GM19238 (cell line): ENCODE measurements at regions not wholly inside any gene's neighbourhood (a gene's known extent, or its start where the extent isn't known, plus 50 kb on each side); places are given as distances from the start of the nearest gene placed in this dataset.
"Not testable (repeated sequence)": the region's sequence is repeated elsewhere in the genome, so short reads cannot be mapped to it uniquely, and the experiment has no call there.

Source experiments
- DNase-seq: peaks from one replicate; pipeline ENCODE4 v3.0.0; 2011; ENCODE audit warnings: low spot score; ENCODE audit not compliant: insufficient read length

DNA sequence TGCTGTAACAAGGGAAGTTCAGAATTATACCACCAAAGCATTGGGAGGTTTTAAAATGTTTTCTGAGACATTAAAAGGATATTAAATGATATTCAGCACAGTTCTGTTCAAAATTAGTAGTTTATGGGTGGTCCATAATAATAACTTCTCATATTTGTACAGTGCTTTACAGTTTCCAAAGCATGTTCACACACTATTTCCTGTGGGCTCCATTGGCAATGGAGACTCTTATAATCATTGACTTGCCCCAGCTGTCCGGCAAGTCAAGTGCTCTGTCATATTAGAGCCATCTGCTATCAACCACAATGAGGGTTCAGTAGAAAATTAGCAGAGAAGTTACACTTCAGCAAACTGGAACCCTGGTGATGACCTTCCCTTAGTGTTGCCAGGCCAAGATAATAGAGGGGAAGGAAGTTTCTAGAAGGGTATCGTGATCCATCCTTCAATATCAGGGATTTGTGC, 526.6 kb upstream of the CCDC196 start:
- no peak for DNase-seq

DNA sequence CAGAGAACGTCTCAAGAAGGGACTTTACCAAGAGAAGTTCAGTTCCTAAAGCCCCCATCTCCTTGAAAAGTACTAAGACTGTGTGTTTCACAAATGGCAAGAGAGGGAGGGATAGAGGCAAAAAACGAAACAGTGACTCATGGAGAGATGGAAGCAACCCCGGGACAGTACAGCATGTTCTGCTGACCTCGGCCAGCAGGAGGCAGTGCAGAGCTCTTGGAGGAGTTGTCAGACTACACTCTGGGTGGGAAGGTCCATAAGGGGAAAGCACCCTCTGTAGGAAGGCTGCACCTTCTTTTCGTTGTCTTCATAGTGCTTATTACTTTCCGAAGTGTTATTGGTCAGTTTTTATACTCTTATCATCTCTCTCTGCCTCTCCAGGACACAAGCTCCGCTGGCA, 525.2 kb upstream of the CCDC196 start:
- DNase-seq: peak; percentile 20

DNA sequence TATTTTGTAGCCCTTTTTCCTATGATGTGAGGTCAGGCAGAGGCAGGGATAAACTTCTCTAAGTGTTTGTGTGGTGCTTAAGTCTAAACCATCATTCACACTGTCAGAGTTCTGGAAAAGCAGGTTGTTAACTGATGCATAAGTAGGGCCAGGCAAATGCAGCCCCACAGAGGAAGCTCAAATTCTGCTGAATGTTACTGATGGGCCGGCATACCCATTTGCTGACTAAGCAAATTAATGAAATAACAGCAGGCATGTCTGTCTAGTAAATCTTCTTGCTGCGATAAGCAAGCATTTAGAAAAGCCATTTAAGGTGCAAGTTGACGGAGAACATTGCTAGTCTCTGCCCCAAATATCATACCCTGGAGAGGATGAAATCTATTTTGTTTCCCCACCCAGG, 523.2 kb upstream of the CCDC196 start:
- DNase-seq: no peak

DNA sequence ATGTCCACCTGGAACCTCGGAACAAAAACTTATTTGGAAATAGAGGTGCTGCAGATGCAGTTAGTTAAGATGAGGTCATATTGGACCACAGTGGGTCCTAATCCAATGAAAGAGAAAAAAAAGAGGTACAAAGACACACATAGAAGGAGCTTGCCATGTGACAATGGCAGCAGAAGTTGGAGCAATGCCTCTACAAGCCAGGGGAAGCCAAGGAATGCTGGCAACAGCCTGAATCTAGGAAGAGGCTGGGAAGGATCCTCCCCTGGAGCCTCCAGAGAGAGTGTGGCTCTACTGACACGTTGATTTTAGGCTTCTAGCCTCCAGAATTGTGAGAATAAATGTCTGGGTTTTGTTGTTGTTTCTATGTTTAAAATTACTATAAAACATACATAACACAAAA, 521.8 kb upstream of the CCDC196 start:
- no peak for DNase-seq

DNA sequence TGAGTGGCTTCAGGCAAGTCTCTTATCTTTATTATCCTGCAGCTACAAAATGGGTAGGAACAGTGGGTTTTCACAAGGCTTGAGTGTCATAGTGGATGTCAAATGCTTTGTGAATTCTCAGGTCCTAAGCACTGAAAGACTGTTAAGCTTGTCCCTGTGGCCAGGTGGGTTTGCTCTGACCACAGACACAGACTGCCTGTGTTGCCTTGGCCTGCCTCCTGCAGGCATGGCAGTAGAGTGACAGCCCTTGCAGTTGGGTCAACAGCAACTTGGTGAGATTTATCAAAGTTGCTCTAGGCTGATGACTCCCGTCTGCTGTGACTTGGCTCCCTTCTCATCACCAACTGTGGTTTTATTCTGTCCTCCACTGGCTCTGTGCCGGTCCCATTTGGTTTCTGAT, 520.0 kb upstream of the CCDC196 start:
- DNase-seq: no peak

DNA sequence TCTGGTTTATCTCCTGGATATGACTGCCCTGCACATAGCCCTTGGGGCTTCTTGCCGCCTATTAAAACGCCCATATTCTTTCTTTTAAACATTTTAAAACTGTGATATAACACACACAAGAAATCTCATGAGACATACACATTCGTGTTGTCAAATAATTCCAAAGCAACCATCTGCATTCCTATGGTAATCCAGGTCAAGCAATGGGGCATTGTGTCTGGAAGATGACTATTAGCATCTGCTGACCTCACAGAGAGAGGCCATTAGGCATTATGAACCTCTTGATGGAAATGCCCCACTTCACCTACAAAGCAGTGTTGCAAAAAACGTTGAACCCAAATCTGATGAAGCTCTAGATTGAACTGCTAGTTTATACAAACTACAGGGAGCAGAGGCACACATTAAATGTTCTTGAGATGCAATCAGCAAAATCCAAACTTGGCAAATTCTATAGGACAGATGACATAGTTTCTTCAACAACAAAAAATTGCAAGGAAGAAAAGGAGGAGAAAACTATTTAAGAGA, 513.8 kb upstream of the CCDC196 start:
- no peak for DNase-seq

DNA sequence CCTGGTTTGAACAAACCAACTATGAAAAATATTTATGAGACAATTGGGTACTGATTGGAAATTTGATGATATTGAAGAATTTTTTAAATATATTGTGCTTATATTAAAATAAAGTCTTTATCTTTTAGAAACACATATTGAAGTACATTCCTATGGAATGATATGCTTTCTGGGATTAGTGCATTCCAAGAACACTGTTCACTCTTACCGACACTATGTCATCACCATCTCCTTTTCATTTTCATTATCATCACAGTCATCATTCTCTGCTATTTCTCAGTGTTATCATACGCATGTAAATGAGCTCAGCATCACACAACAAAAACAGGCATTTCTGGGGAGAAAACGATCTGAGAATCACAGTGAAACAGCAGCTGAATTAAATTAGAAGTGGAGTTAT, 513.3 kb upstream of the CCDC196 start:
- DNase-seq: no peak

DNA sequence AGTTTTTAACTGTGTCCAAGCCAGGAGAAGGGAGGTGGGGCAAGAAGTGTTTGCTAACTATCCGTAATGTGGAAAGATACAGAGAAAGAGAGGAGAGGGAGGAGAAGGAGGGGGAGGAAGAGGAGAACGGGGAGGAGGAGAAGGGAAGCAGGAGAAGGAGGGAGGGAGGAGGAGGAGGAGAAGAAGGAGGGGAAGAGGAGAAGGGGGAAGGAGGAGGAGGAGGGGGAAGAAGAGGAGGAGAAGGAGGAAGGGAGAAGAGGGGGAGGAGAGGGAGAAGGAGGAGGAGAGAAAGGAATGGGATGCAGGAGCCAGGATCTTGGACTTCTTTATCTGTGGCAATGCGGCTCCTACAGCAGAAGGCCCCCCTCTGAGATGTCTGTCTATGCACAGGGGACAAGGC, 510.3 kb upstream of the CCDC196 start:
- DNase-seq: no peak

DNA sequence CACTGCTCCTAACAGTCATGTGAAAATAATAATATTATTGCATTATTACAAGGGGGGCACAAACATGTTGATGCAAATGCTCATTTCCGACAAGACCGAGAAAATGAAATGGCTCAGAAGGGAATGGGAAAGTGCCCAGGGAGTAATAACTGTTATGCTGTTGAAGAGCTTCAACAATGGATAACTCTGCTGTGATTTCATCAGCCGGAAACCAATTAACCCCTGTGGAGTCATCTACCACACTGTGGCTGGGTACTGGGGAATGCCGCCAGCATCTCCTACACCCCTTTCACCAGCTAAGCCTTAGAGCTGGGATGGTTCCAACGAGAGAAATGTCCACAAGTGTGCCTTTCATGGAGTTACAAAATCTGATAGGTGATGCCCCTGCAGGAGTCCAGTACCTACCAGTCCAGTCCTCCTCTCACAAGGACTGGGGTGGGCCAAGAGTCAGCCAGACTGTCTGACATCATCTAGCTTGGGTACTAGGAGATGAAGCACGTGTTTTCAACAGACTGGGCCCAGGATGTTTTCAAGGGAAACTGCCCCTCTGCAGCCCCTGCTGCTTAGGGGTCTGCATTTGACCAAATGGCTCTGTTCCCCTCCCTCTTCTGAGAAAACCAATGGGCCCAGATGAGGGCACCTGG, 509.3 kb upstream of the CCDC196 start:
- no peak for DNase-seq

DNA sequence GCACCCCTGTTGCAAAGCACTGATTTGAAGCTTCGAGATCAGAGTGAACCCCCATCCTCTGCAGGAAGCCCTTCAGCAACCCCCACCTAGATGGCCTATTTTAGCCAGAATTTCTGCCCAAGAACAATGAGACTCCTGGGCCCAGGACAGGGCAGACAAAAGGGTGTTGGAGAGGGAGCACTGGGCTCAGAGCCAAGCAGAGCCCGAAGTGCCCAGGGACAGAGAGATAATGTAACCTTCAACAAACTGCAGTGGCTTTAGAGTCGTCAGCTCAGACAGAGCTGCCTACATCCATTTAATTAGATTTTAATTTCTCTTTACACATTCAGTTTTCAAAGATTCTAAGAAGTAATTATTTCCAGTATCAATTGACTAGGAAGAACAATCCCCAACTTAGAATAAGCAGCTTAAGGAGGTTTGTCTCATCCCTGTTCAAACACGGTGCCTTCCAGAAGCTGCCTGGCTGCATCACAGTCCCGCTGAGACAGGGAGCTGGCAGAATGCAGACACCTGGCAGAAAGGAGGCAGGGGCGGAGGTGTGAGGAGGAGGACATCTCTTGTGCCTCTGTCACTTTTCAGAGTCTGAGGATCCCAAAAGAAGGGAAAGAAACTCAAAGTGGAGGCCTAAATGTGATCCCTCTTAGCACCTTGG, 504.9 kb upstream of the CCDC196 start:
- DNase-seq: no peak

DNA sequence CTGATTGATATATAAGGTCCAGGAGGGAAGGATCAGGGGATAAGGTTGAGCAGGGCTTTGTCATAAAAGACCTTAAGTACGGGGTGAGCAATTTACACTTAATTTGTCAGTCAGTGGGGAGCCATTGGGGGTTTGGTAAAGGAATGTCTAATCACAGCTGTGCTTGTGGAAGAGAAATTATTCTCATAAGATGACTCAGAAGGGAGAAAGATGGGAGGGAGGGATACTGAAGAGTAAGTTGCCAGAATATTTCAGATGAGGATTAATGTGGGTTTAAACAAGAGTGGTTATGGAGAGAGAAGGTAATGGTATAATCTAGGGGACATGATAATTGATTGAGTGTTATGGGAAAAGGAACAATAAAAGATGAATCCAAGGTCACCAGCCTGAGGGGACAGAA, 500.1 kb upstream of the CCDC196 start:
- DNase-seq: no peak

DNA sequence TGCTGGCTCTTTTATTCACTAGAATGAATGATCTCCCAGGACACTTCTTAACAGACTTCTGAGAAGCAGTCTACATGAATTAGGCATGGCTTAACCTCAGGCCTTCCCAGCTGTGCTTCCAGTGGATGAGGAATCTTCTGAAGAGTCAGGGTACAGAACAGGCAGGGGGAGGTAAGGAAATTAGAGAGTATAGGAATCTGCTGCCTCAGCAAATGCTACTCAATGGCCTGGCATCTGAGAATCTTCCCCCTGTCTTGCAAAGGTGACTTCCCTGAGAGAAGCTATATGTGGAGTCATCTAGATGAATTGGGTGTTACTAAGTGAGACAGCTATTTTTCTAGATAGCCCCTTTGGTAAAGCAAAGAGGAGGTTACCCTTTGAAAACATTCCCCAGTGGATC, 496.2 kb upstream of the CCDC196 start:
- DNase-seq: no peak

DNA sequence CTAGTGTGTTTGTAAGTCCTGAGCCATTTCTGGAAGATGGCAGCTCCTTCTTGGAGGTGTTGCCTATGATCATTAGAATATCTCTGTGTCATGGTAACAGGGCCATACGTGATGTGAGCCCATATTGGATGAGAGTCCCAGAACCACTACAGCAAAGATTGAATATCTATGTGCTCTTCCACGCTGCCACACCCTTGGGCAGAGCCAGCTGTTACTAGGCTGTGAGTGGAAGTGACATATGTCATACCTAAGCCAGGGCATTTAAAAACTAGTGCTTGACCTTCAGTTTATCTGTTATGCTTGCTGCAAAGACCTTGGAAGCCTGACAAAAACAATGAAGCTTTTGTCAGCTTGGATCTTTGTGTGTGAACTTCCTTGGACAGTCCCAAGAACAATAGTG, 495.1 kb upstream of the CCDC196 start:
- no peak for DNase-seq

DNA sequence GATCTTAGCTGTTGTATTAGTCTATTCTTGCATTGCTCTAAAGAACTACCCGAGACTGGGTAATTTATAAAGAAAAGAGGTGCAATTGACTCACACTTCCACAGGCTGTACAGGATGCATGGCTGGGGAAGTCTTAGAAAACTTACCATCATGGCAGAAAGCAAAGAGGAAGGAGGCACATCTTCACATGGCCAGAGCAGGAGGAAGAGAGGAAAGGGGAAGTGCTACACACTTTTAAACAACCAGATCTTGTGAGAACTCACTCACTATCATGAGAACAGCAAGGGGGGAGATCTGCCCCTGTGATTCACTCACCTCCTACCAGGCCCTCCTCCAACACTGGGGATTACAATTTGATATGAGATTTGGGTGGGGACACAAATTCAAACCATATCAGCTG, 494.2 kb upstream of the CCDC196 start:
- DNase-seq: not testable (repeated sequence)

DNA sequence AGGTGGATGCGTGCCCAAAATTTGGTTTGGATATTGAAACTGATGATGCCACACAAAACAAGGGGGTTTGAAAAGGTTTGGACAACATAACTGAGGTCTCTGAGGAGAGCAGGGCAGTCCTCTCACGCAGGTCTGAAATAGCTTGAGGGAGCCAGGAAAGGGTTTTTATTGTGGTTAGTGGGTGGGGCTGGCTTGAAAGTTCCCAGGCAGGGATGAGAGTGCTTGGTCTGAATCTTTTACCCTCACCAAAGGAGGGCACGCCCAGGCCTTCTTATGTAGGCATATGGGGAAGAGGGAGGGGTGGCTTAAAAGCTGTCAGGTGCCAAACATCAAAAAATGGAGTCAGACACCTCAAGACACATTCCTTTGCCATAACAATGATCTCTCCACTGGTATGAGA, 493.1 kb upstream of the CCDC196 start:
- no peak for DNase-seq

DNA sequence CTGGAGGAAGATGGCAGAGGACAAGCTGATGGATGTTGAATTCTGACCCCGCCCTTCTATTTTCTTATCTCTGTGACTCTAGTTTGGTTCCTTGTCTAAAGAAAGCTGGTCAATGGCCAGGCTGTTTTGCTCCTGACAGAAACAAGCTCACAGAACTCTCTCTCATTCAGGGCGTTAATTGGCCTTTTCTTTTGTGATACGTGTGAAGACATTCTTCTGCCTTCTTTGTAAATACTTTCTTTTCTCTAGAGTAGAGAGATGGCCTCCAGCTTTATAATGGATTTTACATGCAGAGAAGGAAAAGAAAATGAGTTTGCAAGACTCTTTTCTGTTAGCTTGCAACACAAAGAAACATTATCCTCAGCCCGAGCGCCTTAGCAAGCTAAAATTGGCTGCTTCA, 492.2 kb upstream of the CCDC196 start:
- DNase-seq: no peak

DNA sequence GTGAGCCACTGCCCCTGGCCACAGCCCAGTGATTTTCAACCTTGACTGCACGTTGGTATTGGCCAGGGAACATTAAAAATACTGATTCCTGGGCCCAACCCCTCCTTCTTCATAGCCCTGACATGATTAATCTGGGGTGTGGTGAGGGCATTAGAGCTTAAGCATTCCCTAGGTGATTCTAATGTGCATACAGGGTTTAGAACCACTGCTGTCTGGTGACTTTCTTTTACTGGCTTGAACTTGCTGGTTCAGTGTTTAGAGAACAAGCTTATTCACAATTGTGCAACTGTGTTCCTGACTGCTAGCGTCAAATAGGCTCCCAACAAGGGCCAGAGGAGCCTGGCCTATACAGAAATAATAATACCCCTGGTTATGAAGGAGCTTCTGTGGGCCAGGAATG, 488.8 kb upstream of the CCDC196 start:
- no peak for DNase-seq

DNA sequence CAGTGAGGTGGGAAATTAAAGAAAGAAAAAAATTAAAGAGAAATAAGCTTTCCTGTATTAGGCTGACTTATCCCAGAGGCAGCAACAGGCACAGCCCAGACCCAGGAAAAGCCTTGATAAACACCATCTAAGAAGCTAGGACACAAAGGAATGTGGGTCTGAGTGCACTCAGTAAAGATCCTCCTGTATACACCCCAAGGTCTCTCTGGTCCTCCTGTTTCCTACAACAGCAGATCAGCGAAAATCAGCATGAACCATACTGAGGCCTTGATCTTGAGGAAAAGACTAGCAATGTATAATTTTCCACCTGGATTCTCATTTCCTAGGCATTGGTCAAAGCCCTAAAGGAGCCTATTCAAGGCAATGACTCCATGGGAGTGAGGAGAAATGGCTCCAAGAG, 486.3 kb upstream of the CCDC196 start:
- DNase-seq: no peak

DNA sequence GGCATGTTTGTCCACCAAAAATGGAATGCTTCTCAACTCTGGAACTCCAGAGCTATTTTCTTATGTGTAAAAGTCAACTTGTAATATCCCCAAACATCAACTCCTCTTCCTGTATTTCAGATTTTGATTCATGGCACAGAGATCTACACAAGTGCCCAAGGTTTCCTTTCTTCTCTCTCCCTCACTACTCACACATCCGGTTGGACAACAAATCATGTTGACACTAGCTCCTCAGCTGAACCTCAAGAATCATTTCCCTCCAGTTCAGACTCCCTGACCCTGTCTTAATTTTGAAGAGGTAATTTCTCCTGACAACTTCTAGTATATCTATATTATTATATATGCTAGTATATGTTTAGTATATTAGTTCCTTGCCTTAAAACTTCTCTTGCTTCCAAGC, 485.4 kb upstream of the CCDC196 start:
- no peak for DNase-seq

DNA sequence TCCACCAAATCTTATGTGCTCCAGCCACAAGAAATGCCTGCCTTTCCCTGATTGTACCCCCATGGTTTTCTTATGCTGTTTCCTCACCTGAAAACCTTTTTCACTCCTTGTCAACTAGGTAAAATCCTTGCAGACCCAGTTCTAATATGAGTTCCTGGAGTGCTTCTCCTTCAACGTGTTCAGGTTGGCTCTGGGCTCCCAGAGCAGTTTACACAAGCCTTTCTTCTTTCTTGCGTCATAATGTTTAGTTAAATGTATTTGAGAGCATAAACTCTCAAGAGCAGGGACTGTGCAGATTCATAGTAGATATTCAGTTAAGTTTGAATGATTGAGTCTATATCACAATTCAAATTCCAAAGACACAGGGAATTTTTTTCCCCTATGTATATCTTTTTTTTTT, 484.8 kb upstream of the CCDC196 start:
- no peak for DNase-seq

DNA sequence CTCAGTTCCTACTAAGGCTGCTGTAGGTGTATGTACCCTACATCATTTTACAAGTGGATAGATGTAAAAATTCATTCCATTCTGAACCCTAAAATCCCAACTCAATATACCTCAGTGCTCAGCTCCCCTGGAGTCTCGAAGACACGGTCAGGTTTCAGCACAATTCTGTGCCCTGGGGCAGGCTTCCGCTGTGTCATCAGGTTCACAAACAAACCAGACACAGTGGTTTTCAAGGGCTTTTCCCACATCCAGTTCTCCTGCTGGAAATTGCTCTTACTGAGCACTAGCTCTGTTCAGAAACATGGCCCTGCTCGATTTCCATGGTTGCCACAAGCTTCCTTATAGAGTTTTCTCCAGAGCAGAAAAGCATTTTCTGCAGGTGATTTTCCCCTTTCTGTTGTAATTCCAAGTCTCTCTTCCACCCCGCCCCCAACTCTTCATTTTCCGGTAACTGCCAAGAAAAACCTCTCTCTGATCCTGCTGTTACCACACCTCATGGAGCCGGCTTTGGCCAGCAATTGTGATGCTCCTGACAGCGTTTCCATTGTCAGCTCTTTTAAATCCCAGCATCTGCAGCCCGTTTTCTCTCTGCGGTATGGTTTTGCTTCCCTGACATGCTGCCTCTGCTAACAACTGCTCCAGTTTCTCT, 483.0 kb upstream of the CCDC196 start:
- DNase-seq: no peak

DNA sequence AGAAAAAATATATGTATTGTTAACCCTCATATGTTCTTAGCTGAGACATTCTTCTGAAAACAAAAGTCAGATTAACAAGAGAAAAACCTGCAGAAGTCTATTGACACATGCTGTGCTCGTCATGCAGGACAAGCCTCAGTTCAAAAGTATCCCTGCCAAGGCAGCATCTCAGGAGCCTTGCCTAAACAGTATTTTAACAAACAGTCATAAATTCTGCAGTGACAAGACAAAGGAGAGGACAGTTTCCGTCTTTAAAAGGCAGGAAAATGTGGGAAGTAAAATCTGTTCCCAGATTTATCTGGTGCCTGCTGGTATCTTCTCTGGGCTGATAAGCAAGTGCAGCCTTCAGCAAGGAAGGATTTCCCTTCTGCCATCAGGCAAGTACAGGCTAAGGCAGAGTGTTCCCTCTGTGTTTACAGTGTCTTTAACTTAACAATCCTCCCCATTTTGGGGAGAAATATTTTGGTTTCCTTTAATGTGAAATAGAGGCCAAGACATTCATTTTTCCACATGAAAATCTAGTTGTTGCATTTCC, 480.2 kb upstream of the CCDC196 start:
- DNase-seq: no peak
